SJCRH30 (cell line): ENCODE measurements at regions not wholly inside any gene's neighbourhood (a gene's known extent, or its start where the extent isn't known, plus 50 kb on each side); places are given as distances from the start of the nearest gene placed in this dataset.
"Not testable (repeated sequence)": the region's sequence is repeated elsewhere in the genome, so short reads cannot be mapped to it uniquely, and the experiment has no call there.

Source experiments
- DNase-seq, 2 experiments: peaks; one replicate each; pipeline ENCODE4 v3.0.0-alpha.2; 2015 to 2020
- H3K27ac ChIP-seq: fragments of 250-450 bp; sonication (Bioruptor Pico); 2 replicates; pipeline ENCODE4 v1.5.1; 2020; ENCODE audit warnings: mild to moderate bottlenecking, moderate library complexity
- H3K27me3 ChIP-seq: fragments of 250-450 bp; sonication (Bioruptor Pico); 2 replicates; pipeline ENCODE4 v1.5.1; 2020; ENCODE audit warnings: mild to moderate bottlenecking, moderate library complexity
- H3K36me3 ChIP-seq: fragments of 250-450 bp; sonication (Bioruptor Pico); 2 replicates; pipeline ENCODE4 v1.5.1; 2020; ENCODE audit warnings: mild to moderate bottlenecking, moderate library complexity
- H3K4me1 ChIP-seq: fragments of 250-450 bp; sonication (Bioruptor Pico); 2 replicates; pipeline ENCODE4 v1.5.1; 2020; ENCODE audit warnings: mild to moderate bottlenecking, moderate library complexity
- H3K4me3 ChIP-seq: fragments of 250-450 bp; sonication (Bioruptor Pico); 2 replicates; pipeline ENCODE4 v1.5.1; 2020; ENCODE audit warnings: mild to moderate bottlenecking, moderate library complexity
- H3K9me3 ChIP-seq: fragments of 250-450 bp; sonication (Bioruptor Pico); replicated peaks from 2 replicates; pipeline ENCODE4 v1.5.1; 2020; ENCODE audit warnings: mild to moderate bottlenecking, moderate library complexity

- Histone ChIP-seq H3K4me1 (no peaks in the 10 kb centered on the region), H3K4me3 (no peak overlapping the region), H3K27ac (no peak overlapping the region), H3K9me3 (no peaks in the 10 kb centered on the region), H3K27me3 (no peaks in the 10 kb centered on the region), H3K36me3 (peaks cover 4% of the 10 kb centered on the region; the same call in 1 of the 2 replicates)
- DNase-seq, result no peak
Observed at GRCh38 chrX:73977542-73978169, 125.1 kb upstream of the XIST start.

- not testable (repeated sequence) for H3K27ac ChIP-seq, H3K27me3 ChIP-seq, H3K9me3 ChIP-seq, H3K4me1 ChIP-seq, H3K4me3 ChIP-seq, DNase-seq
- peaks cover 32% of the 10 kb centered on the region for H3K36me3 ChIP-seq
Observed at GRCh38 chrX:73967461-73967860, 114.9 kb upstream of the XIST start.

- Histone ChIP-seq H3K4me1 (peaks cover 10% of the 10 kb centered on the region), H3K4me3 (no peak overlapping the region), H3K9me3 (no peaks in the 10 kb centered on the region), H3K27me3 (no peaks in the 10 kb centered on the region), H3K36me3 (peaks cover 29% of the 10 kb centered on the region), H3K27ac (no peak overlapping the region)
- no peak for DNase-seq
Observed at GRCh38 chrX:73965833-73966232, 113.3 kb upstream of the XIST start.

- Histone ChIP-seq H3K4me3 (no peak overlapping the region), H3K27me3 (no peaks in the 10 kb centered on the region), H3K4me1 (peaks cover 10% of the 10 kb centered on the region), H3K36me3 (peaks cover 22% of the 10 kb centered on the region), H3K9me3 (no peaks in the 10 kb centered on the region), H3K27ac (peak overlapping the region; percentile 35)
- peak; percentile 59 to 71 for DNase-seq
Observed at GRCh38 chrX:73964579-73964978, 112.1 kb upstream of the XIST start.

GRCh38 chrX:73963682-73964081, 111.2 kb upstream of the XIST start:
- peak overlapping the region; percentile 35; the same call in 1 of the 2 replicates for H3K27ac ChIP-seq

GRCh38 chrX:73962948-73963347, 110.4 kb upstream of the XIST start:
- Histone ChIP-seq H3K27ac (no peak overlapping the region), H3K9me3 (no peaks in the 10 kb centered on the region), H3K27me3 (no peaks in the 10 kb centered on the region), H3K36me3 (peaks cover 15% of the 10 kb centered on the region), H3K4me1 (peaks cover 10% of the 10 kb centered on the region), H3K4me3 (no peak overlapping the region)
- DNase-seq, result no peak

More at GRCh38 chrX:73963682-73964081, 111.2 kb upstream of the XIST start:
- Histone ChIP-seq H3K4me1 (peaks cover 10% of the 10 kb centered on the region), H3K4me3 (no peak overlapping the region), H3K9me3 (no peaks in the 10 kb centered on the region), H3K27me3 (no peaks in the 10 kb centered on the region), H3K36me3 (peaks cover 15% of the 10 kb centered on the region)
- no peak for DNase-seq

GRCh38 chrX:73961867-73962266, 109.4 kb upstream of the XIST start:
- not testable (repeated sequence) for H3K27ac ChIP-seq, H3K36me3 ChIP-seq, H3K4me3 ChIP-seq

GRCh38 chrX:73944563-73944908, 92.0 kb upstream of the XIST start:
- Histone ChIP-seq H3K27ac (peak overlapping the region; percentile 91), H3K4me3 (peak overlapping the region; percentile 80), H3K36me3 (peaks cover 30% of the 10 kb centered on the region), H3K4me1 (no peaks in the 10 kb centered on the region), H3K9me3 (no peaks in the 10 kb centered on the region), H3K27me3 (no peaks in the 10 kb centered on the region)
- DNase-seq, result peak in 1 of 2 experiments; percentile 53

More at GRCh38 chrX:73961867-73962266, 109.4 kb upstream of the XIST start:
- H3K4me1 ChIP-seq, DNase-seq, H3K27me3 ChIP-seq, H3K9me3 ChIP-seq: not testable (repeated sequence)

GRCh38 chrX:73943693-73944562, 91.4 kb upstream of the XIST start:
- H3K36me3 ChIP-seq, result peaks cover 24% of the 10 kb centered on the region
- DNase-seq, result peak; percentile 91 to 92
- H3K27me3 ChIP-seq, result no peaks in the 10 kb centered on the region

GRCh38 chrX:73940893-73941470, 88.5 kb upstream of the XIST start:
- H3K27ac ChIP-seq, result no peak overlapping the region
- H3K9me3 ChIP-seq, result no peaks in the 10 kb centered on the region
- H3K27me3 ChIP-seq, result no peaks in the 10 kb centered on the region
- DNase-seq, result no peak
- no peak overlapping the region for H3K4me3 ChIP-seq
- H3K36me3 ChIP-seq, result no peaks in the 10 kb centered on the region
- no peaks in the 10 kb centered on the region for H3K4me1 ChIP-seq

More at GRCh38 chrX:73943693-73944562, 91.4 kb upstream of the XIST start:
- Histone ChIP-seq H3K9me3 (no peaks in the 10 kb centered on the region), H3K4me1 (no peaks in the 10 kb centered on the region), H3K4me3 (peak overlapping the region; percentile 80), H3K27ac (peak overlapping the region; percentile 91)

GRCh38 chrX:73937843-73938242, 85.3 kb upstream of the XIST start:
- not testable (repeated sequence) for H3K36me3 ChIP-seq, H3K9me3 ChIP-seq, H3K27ac ChIP-seq, DNase-seq, H3K4me1 ChIP-seq, H3K4me3 ChIP-seq, H3K27me3 ChIP-seq

GRCh38 chrX:73932522-73932921, 80.0 kb upstream of the XIST start:
- no peak overlapping the region for H3K27ac ChIP-seq

GRCh38 chrX:73930300-73930699, 77.8 kb upstream of the XIST start:
- Histone ChIP-seq H3K4me1 (no peaks in the 10 kb centered on the region), H3K36me3 (no peaks in the 10 kb centered on the region), H3K27me3 (no peaks in the 10 kb centered on the region), H3K9me3 (no peaks in the 10 kb centered on the region), H3K27ac (no peak overlapping the region), H3K4me3 (no peak overlapping the region)
- DNase-seq, result no peak

More at GRCh38 chrX:73932522-73932921, 80.0 kb upstream of the XIST start:
- no peak for DNase-seq
- Histone ChIP-seq H3K36me3 (no peaks in the 10 kb centered on the region), H3K27me3 (no peaks in the 10 kb centered on the region), H3K9me3 (no peaks in the 10 kb centered on the region), H3K4me1 (no peaks in the 10 kb centered on the region), H3K4me3 (no peak overlapping the region)

GRCh38 chrX:73922856-73923455, 70.4 kb upstream of the XIST start:
- Histone ChIP-seq H3K9me3 (no peaks in the 10 kb centered on the region), H3K27ac (no peak overlapping the region), H3K4me3 (no peak overlapping the region), H3K36me3 (no peaks in the 10 kb centered on the region), H3K27me3 (no peaks in the 10 kb centered on the region), H3K4me1 (peaks cover 6% of the 10 kb centered on the region)
- no peak for DNase-seq
